IPS-20b (cell line): ENCODE measurements at regions not wholly inside any gene's neighbourhood (a gene's known extent, or its start where the extent isn't known, plus 50 kb on each side); places are given as distances from the start of the nearest gene placed in this dataset.

ENCODE experiments used
- H3K27ac ChIP-seq: one replicate; pipeline ENCODE4 v1.5.1; 2013; ENCODE audit warnings: low read length
- H3K27me3 ChIP-seq: 2 replicates; pipeline ENCODE4 v1.6.1; 2013; ENCODE audit warnings: mild to moderate bottlenecking, low read length, inconsistent platforms; ENCODE audit not compliant: insufficient read depth
- H3K36me3 ChIP-seq: 2 replicates; pipeline ENCODE4 v1.6.1; 2013; ENCODE audit warnings: low read depth, mild to moderate bottlenecking, inconsistent platforms, low read length, moderate library complexity; ENCODE audit not compliant: insufficient read depth
- H3K4me1 ChIP-seq: 2 replicates; pipeline ENCODE4 v1.6.1; 2013; ENCODE audit warnings: mild to moderate bottlenecking, control low read depth, inconsistent platforms, low read length, moderate library complexity; ENCODE audit not compliant: insufficient read depth
- H3K4me3 ChIP-seq: 2 replicates; pipeline ENCODE4 v1.5.1; 2013; ENCODE audit warnings: mild to moderate bottlenecking, low read length, inconsistent platforms
- H3K9ac ChIP-seq: 2 replicates; pipeline ENCODE4 v1.6.1; 2013; ENCODE audit warnings: low read depth, mild to moderate bottlenecking, inconsistent platforms, low read length, moderate library complexity
- H3K9me3 ChIP-seq: 2 replicates; pipeline ENCODE4 v1.6.1; 2013; ENCODE audit warnings: mild to moderate bottlenecking, low read depth, low read length, inconsistent platforms; ENCODE audit not compliant: insufficient read depth

DNA sequence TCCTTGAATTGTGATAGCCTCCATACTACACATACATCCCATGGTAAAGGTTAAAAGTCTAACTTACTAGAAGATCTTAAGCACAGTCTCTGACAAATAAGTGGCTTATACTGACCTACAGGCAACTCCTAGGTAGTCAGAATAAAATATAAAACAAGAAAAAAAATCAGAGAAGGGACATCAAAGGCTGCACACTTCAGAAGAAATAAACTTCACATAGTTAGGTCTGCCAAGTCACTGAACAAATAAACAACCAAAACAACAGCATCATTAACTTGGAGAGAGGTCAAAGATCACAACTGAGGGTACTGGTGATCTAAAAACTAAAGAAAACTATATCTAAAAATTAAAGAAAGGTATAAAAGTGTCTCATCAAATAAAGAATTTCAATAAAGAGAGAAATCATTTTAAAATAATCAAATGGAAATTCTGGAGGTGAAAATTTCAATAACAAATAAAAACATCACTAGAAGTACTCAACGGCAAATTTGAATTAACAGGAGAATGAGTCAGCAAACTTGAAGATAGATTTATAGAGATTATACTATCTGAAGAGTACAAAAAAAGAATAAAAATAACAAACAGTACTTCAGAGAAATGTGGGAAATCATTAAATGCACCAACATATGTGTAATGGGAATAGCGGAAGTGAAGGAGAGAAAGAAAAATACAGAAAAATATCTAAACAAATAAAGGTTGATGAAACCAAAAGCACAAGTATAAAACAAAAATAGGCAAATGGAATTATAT, 88.0 kb upstream of the UST start:
- no peaks in the 10 kb centered on the region for H3K27me3 ChIP-seq
- H3K9me3 ChIP-seq: peaks cover 29% of the 10 kb centered on the region
- no peak overlapping the region for H3K27ac ChIP-seq
- no peaks in the 10 kb centered on the region for H3K4me1 ChIP-seq
- no peaks in the 10 kb centered on the region for H3K36me3 ChIP-seq
- no peak overlapping the region; the same call in 1 of the 2 replicates for H3K4me3 ChIP-seq
- H3K9ac ChIP-seq: no peak overlapping the region

GRCh38 chr6:148667395-148667794, 79.4 kb upstream of the UST start:
- H3K9me3 ChIP-seq: peaks cover 21% of the 10 kb centered on the region

DNA sequence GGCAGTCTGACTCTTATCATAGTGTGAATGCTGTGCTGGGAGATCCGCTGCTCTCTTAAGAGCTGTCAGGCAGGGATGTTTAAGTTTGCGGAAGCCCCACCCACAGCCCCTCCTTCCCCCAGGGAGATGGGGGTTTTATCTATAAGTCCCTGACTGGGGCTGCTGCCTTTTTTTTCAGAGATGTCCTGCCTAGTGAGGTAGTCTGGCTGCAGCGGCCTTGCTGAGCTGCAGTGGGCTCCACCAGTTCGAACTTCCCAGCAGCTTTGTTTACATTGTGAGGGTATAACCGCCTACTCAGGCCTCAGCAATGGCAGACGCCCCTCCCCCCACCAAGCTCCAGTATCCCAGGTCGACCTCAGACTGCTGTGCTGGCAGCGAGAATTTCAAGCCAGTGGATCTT, 75.7 kb upstream of the UST start:
- no peak overlapping the region for H3K4me3 ChIP-seq
- H3K4me1 ChIP-seq: no peaks in the 10 kb centered on the region
- no peaks in the 10 kb centered on the region for H3K27me3 ChIP-seq
- H3K27ac ChIP-seq: no peak overlapping the region
- H3K9ac ChIP-seq: no peak overlapping the region
- no peaks in the 10 kb centered on the region for H3K36me3 ChIP-seq
- H3K9me3 ChIP-seq: peaks cover 18% of the 10 kb centered on the region

More at GRCh38 chr6:148667395-148667794, 79.4 kb upstream of the UST start:
- Histone ChIP-seq H3K27ac (no peak overlapping the region), H3K36me3 (no peaks in the 10 kb centered on the region), H3K4me3 (no peak overlapping the region), H3K27me3 (no peaks in the 10 kb centered on the region), H3K9ac (no peak overlapping the region), H3K4me1 (no peaks in the 10 kb centered on the region)

DNA sequence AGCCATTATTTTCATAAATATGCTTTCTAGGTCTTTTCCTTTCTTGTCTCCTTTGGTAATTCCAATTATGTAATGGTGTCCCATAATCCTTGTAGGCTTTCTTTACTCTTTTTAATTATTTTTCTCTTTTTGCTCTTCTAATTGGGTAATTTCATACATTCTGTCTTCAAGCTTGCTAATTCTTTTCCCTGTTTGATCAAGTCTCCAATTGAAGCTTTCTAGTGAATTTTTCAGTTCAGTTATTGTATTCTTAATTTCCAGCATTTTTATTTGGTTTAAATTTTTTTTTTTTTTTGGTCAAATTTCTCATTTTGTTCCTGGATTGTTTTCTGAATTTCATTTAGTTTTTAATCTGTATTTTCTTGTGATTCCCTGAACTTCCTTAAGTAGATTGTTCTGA, 74.9 kb upstream of the UST start:
- Histone ChIP-seq H3K36me3 (no peaks in the 10 kb centered on the region), H3K27ac (no peak overlapping the region), H3K27me3 (no peaks in the 10 kb centered on the region), H3K9ac (no peak overlapping the region), H3K9me3 (peaks cover 11% of the 10 kb centered on the region), H3K4me3 (no peak overlapping the region), H3K4me1 (no peaks in the 10 kb centered on the region)

DNA sequence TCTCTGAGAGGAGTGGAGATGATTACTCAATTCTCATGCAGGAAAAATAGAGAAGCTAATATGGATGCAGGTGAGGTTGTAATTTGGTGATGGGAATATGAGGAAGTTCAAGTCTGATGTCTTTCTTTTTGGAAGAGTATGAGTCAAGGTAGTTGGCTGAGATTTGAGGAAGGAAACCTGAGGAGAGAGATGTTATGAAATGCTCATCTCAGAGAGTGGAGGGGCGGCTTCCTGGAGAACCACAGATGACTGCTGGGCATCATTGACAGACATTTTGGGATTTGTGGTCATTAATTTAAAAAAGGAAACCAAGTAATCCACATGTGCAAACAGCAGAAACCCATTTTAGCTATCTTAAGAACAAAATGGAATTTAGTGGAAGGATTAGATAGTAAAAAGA, 72.5 kb upstream of the UST start:
- Histone ChIP-seq H3K36me3 (no peaks in the 10 kb centered on the region), H3K9ac (no peak overlapping the region), H3K4me3 (no peak overlapping the region), H3K4me1 (no peaks in the 10 kb centered on the region), H3K27me3 (no peaks in the 10 kb centered on the region), H3K9me3 (no peaks in the 10 kb centered on the region; the same call in 1 of the 2 replicates), H3K27ac (no peak overlapping the region)

DNA sequence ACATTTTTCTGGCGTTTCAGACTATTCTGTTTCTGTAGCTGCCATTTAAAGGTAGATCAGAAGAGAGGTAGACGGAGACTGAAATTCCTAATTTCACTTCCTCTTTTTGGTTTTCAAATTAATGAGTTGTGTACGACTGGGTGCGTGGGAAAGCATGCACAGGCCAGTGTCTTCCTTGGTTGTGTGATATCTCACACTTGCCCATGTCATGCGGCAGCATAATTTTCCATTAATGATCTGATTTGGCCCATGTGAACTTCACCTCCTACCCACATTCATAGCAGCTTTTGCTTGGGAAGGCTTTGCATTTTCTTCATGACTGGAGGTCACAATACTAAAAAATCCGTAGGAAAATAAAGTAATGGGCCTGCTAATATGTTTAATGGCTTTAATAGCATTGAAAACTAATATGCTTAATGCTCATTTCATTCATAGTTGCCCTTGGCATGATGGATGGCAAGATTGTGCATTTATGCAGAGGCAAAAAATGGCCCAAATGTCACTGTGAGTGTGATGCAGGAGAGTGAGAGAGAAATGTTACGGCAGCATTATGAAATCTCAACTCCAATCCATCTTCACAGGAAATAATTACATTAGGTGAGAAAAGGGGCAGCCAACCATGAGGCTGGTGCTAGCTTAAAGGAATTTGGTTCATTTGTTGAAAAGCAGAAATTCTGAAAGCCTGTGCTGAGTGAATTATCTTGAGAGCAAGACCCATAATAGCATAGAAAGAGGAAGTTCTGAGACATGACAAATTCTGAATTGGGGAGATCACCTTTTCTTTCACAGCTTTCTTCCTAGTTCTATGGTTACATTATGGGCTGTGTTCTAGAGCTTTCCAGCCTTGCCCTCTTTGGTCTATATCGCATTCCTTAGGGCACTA, 69.0 kb upstream of the UST start:
- Histone ChIP-seq H3K27me3 (no peaks in the 10 kb centered on the region), H3K4me1 (no peaks in the 10 kb centered on the region), H3K4me3 (no peak overlapping the region), H3K27ac (no peak overlapping the region), H3K9me3 (no peaks in the 10 kb centered on the region), H3K9ac (no peak overlapping the region), H3K36me3 (no peaks in the 10 kb centered on the region)

DNA sequence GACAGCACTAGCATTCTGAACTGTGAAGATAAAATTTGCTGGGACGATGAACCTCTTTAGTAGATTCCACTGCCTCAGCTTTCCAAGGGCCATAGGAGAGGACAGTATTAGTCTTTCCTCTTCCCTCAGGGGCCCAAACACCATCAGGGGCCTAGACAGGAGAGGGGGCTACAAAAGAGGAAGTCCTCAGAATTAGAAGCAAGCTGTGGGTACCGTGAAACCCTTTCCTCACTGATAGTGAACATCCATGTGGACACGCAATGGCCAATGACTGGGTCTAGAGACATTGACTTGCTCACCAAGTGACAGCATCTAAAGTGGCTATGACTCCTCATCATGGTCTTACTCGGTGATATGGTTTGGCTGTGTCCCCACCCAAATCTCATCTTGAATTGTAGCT, 68.1 kb upstream of the UST start:
- Histone ChIP-seq H3K9ac (no peak overlapping the region), H3K27me3 (no peaks in the 10 kb centered on the region), H3K4me3 (no peak overlapping the region), H3K4me1 (no peaks in the 10 kb centered on the region), H3K36me3 (no peaks in the 10 kb centered on the region), H3K9me3 (no peaks in the 10 kb centered on the region), H3K27ac (no peak overlapping the region)

DNA sequence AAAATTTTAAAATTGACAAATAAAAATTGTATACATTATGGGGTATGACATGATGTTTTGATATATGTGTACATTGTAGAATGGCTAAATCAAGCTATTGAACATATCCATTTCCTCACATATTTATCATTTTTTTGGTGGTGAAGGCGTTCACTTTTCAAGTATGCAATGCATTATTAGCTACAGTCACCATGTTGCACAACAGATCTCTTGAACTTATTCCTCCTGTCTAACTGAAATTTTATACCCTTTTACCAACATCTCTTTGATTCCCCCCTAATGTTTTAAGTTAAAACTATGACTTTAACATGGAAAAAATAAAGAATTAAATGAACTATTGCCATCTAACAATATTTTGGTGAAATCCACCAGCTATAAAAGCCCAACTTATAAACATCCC, 65.2 kb upstream of the UST start:
- H3K4me1 ChIP-seq: no peaks in the 10 kb centered on the region
- no peaks in the 10 kb centered on the region for H3K27me3 ChIP-seq
- no peak overlapping the region for H3K27ac ChIP-seq
- no peak overlapping the region for H3K4me3 ChIP-seq
- H3K9me3 ChIP-seq: no peaks in the 10 kb centered on the region
- no peak overlapping the region for H3K9ac ChIP-seq
- H3K36me3 ChIP-seq: no peaks in the 10 kb centered on the region

DNA sequence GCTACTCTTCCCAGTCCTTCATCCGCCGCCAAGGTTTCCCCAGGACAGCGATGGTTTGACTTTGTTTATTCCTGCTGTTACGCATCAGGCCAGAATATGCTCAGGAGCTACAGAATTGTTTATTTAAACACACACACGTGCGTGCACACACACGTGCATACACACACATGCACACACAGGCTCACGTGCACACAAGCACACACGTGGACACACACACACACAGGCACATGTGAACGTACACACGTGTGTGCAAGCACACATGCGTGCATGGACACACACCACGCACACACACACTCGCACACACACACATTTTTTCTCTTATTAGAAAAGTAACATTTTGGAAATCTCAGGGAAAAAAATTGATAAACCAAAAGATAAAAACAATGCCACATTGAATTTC, 64.6 kb upstream of the UST start:
- no peak overlapping the region for H3K9ac ChIP-seq
- H3K36me3 ChIP-seq: no peaks in the 10 kb centered on the region
- no peaks in the 10 kb centered on the region for H3K4me1 ChIP-seq

DNA sequence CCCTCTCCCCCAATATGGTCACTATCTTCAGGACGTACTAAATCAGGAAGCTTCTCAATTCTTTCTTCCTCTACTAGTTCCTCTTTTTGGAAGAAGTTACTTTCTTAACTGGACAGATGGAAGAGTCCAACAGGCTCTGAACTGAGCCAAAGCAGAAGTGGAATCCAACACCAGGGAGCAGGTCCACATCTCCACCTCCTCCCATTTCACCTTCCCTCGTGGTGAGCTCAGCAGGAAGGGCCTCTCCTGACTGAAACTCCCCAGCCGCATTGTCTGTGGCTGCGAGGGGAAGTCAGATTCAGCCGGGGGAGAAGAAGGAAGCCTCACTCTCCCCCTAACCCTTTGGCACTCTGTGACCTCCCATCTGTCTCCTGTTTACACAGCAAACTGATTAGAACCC, 63.8 kb upstream of the UST start:
- Histone ChIP-seq H3K9me3 (no peaks in the 10 kb centered on the region), H3K27ac (no peak overlapping the region), H3K36me3 (no peaks in the 10 kb centered on the region), H3K4me1 (no peaks in the 10 kb centered on the region), H3K4me3 (no peak overlapping the region), H3K9ac (no peak overlapping the region), H3K27me3 (no peaks in the 10 kb centered on the region)

More for the DNA sequence above, 64.6 kb upstream of the UST start:
- H3K27ac ChIP-seq: no peak overlapping the region
- H3K4me3 ChIP-seq: no peak overlapping the region
- H3K9me3 ChIP-seq: no peaks in the 10 kb centered on the region
- H3K27me3 ChIP-seq: no peaks in the 10 kb centered on the region

DNA sequence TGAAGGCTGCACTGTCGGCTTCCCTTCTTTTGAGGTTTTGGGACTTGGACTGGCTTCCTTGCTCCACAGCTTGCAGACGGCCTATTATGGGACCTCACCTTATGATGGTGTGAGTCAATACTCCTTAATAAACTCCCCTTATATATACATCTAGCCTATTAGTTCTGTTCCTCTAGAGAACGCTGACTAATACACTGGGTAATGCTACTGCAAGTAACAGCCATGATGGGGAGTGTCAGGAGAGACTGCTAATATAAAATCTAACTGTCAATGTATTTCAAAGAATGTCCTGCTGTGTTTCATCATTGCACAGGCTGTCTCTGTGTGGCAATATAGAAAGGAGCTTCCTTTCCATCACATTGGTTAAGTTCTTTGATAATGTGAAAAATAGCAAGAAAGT, 57.7 kb upstream of the UST start:
- Histone ChIP-seq H3K4me1 (no peaks in the 10 kb centered on the region), H3K27me3 (no peaks in the 10 kb centered on the region), H3K9ac (no peak overlapping the region), H3K36me3 (no peaks in the 10 kb centered on the region), H3K9me3 (no peaks in the 10 kb centered on the region), H3K27ac (no peak overlapping the region), H3K4me3 (no peak overlapping the region)
